HG03457 (cell line): ENCODE measurements at regions not wholly inside any gene's neighbourhood (a gene's known extent, or its start where the extent isn't known, plus 50 kb on each side); places are given as distances from the start of the nearest gene placed in this dataset.

Experiments
- ATAC-seq: cut with Tn5 transposase; IDR thresholded peaks from one replicate; pipeline ENCODE4 v1.9.1; 2021; ENCODE audit warnings: moderate number of reproducible peaks; ENCODE audit not compliant: unreplicated experiment

DNA sequence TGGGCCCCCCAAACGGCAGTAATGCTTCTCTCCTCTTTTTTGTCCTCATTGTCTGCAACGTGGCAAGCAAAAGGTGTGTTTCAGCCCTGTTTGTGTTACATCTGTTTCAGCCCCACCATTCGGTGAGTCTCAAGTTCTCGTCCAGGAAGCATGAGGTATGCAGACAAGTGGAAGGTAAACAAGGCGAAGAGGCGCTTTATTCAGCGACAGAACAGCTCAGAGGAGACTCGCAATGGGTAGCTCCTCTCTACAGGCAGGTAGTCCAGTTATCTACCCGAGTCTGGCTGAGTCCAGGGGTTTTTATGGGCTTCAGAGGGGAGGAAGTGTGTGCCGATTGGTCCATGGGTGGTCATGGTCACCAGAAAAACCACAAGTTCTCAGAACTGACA, 733.4 kb upstream of the CDH7 start:
- no peak for ATAC-seq

DNA sequence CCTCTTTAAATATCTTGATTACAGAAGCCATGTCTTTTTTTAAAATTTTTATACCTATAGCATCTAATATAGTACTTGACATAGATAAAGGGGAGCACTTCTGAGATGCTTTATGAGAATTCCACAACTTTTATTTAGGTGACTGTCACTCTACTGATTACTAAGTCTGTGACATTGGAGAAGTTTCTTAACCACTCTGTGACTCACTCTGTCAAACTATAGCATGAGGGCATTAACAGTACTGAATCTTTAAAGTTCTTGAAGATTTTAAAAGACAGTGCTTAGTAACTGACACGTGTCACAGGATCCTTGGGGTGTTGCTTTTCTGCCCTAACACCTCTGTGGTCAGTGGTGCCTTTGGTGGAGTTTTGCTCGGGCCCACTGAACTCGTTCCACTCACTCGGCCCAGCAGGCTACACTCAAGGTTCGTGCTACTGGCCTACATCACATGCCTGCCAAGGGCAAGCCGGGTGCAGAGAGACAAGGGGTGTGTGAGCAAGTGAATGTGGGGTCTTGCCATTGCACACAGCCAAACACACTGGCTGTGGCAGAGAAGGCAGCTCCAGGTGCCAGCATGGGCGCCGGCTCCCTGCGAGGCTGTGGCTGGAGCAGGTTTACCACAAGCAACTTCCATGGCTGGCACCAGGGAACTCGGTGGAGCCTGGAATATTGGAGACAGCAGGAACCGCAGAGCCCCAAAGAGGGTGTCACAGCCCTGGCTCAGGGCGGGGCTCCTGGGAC, 734.0 kb upstream of the CDH7 start:
- no peak for ATAC-seq

DNA sequence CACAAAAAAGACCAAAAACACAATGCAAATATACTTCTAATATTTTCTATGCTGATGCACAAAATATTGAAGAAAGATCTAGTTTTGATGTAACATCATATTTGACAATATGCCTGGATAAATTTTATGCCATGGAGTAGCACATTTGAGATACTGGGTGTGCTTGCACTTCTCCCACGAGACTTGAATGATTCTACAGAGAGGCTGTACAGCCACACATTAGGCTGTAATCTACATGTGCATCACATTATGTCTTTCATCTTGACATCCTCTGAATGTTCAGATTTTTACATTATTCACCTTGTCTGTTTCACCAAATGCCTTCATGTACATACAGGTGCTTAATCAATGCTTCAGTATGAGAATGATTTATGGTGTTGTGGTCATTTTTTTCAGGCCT, 756.4 kb upstream of the CDH7 start:
- ATAC-seq: no peak

DNA sequence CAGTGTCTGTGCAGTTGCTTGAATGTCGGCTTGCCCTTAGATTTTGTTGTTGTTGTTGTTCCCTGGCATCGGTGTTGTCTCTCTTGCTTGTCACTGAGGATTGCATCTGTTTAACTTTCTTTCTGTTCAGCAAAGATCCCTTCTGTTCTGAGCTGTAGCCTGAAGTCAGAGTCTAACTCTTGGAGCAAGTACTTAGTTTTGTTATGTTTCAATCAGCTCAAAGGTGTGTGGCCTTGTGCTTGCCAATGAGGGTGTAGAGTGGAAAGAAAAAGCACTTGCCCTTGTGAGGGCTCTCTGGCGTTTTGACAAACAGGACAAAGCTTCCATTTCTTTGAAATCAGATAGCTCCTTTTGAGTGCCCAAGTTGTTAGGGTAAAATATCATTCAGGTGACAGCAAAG, 757.1 kb upstream of the CDH7 start:
- ATAC-seq: no peak

DNA sequence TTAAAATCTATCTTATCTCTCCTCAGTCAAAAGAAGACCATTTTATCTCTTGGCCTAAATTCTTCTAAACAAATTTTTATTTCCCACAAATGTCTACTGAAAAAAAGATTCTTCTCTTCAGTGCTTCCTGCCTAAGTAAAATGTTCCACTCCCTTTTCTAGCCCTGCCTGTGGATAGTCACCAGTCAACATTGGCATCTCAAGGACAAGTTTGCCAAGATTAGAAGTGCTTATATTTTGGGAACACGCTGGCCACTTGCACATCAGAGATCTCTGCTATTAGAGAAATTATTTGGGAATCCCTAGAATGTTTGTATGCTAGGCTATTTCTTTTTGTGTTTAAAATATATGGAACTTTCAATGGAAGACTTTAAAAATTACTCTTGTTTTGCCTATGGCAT, 758.2 kb upstream of the CDH7 start:
- ATAC-seq: no peak

DNA sequence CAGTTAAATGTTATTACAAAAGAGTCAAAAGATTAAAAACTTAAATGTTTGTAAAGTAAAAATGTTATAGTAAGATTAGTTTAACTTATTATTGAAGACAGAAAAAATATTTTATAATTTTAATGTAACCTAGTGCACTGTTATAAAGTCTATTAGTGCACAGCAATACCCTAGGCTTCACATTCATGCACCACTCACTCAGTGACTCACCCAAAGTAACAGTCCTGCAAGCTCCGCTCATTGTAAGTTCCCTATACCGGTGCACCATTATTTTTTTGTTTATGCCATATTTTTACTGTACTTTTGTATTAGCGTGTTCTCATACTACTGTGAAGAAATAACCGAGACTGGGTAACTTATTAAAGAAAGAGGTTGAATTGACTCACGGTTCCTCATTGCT, 759.7 kb upstream of the CDH7 start:
- no peak for ATAC-seq

DNA sequence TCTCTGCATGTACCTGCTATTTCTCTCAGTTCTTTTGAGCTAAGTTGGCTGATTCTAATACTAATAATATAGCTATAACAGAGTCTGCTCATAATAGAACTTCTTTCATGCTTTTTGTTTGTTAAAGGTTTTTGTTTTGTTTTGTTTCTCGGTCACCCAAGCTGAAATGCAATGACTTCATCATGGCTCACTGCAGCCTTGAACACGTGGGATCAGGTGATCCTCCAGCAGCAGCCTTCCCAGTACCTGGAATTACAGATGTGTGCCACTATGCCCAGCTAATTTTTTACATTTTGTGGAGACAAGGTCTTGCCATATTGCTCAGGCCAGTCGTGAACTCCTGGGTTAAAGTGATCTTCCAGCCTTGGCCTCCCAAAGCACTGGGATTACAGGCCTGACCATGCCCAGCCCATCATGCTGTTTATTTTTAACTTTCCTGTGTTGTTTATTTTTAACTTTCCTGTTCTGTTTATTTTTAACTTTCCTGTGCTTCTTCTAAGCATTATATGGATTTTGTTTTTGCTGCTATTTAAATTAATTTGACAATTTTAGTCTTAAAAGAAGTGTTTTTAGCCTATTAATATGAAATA, 763.8 kb upstream of the CDH7 start:
- ATAC-seq: no peak

DNA sequence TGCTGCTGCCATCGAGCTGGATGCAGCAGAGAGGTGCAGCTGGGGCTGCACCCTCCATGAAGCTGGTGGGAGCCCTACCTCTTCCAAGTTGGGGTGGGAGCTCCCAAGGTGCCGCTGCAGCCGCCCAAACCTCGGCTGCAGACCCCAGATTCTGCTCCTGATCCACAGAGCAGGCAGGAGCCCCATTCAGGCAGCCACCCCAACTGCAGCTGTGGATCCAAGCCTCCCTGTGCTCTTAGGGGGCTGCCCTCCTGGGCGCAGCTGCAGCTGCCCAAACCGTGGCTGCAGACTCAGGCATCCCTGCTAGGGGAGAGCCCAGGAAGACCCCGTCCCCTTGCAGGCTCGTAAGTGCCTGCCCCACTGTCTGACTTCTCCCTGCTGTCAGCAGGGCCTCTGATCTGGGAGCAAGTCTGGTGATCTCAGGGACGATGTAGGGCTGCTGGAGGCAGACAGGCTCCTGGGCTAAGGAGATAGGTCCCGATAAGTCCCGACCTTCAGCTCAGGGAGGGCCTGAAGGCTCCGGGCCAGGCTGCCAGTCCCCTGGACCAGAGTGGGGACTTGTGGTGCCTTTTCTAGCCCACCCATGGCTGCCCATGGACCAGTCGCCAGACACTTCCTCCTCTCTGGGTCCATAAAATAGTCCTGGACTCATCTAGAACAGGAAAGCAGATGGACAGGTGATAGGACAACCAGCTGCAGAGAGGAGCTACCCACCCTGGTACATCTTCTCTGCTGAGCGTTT, 767.1 kb upstream of the CDH7 start:
- ATAC-seq: no peak

DNA sequence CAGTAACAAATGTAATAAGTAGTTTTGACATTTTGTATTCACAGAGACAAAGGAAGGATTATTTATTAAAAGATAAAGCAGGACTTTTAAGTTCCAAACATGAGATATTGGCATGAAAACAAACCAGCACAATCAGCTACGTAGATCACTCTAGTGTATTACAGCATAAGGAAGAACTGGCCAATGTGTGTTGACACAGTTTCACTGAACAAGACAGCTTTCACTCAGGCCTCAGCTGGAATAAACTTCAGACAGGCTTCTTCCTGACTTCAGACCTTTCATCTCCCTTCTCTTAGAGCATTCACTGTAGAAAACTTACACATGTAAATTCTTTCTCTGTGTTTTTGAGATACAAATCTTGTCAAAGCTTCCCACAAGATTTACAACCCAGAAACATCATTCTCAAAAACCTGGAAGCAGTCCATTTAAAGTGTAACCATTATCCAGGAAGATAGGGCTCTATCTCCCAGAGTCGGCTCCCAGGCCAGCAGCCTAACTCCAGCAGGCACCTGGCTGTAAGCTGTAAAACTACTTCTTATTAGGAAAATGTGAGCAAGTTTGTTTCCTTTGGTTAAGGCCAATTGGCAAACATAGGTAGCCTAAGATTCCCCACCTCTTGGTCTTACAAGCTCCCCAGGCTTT, 768.3 kb upstream of the CDH7 start:
- ATAC-seq: no peak

DNA sequence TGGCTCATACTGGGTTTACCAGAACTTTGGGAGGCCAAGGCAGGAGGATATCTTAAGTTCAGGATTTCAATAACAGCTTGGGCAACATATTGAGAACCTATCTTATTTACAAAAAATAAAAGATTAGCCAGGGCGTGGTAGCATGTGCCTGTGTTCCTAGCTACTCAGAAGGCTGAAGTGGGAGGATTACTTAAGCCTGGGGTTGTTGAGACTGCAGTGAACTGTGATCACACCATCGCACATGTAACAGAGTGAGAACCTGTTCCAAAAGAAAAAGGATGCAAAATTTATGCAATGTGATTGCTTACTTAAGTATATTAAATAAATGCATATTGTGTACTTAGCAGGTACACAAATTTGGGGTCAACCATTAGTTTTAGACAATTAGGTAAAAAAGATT, 768.9 kb upstream of the CDH7 start:
- no peak for ATAC-seq

DNA sequence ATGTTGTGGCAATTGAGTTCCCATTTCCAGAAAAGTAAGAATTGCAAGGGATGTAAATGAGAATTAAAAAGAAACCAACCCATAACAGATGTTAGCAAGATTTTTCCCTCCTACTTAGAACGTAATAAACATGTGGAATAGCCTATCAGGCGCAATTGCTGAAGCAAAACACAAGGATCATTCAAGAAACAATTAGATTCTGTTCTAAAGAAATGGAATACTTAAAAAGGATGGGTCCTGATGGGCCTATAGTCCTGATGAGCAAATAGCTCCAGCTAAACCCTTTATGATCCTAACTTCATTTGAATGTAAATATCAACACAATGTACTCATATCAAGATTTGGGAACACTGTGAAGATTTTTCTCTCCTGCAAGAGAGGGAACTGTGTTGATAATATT, 771.0 kb upstream of the CDH7 start:
- ATAC-seq: no peak

DNA sequence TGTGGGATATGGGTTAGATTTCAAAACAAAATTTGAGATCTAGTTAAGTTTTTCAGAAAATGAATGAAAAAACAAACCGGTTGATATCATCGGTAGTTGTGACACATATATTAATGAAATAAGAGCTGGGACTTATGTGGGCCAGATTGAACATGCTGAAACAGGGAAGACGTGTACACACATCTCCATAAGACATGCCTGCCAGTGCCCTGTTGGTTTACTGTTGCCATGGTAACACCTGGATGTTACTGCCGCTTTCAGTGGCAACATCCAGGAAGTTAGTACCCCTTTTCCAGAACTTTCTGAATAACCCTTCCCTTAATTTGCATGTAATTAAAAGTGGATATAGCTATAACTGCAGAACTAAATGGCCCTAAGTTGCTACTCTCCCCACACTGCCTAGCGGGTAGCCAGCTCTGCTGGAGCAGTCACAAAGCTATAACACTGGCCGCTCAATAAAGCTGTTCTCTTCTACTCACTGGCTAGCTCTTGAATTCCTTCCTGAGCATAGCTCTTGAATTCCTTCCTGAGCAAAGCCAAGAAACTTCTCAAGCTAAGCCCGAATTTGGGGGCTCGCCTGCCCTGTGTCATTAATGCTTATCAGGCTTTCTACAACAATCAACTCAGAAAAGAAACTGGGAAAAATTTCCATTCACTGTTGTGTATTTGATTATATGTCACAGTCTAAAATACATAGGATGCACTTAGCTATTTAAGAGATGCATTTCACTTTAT, 776.3 kb upstream of the CDH7 start:
- no peak for ATAC-seq

DNA sequence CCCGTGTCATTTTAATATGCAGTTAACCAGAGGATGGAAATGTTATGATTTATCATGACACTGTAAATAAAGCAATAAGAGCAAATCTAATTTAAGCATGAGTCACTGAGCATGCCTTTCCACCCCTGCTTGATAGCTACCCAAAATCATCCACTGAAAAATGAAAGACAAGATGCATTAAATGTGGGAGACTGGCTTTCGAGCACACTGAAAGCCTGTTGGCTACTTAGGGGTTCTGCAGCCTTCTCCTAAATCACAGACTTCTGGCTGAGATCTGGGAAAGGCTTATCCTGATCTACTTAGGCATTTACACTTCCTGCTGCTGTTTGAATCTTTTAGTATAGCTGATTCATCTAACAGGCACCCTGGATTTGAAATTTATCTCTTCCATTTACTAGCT, 778.3 kb upstream of the CDH7 start:
- no peak for ATAC-seq

DNA sequence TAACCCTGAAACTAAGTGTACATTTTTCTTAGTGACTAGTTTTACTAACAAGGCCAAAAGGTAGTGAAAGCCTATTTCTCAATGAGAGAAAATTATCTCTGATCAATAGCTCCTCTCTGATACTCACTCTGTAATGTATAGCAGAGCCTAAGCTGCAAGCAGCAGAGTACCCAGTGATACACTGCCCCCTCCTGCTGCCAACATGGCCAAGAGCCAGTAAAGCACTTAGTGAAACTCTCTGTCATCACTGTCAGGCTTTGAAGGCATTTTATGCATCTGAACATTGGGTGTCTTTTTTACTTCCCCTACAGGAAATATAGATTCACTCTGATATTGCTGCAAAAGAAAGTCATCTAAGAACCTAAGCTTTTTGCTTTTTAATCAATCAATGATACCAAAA, 784.1 kb upstream of the CDH7 start:
- no peak for ATAC-seq

DNA sequence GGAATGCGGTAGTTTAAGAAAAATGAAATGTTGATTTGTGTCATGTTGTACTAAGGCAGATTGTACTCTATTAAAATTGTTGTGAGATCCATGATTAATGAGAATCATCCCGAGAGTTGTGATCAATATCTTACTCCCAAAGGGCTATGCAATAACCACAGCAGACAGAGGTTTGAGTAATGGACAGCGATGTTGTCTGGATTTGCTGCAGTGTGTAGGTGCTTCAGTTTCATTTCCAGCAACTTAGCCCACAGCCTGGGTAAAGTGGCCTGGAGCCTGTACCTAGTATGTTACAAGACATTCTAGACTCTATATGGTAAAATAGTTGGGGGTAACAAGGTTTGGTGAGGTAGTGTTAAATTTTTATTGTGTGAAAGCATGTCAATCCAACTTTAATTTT, 794.3 kb upstream of the CDH7 start:
- ATAC-seq: no peak

DNA sequence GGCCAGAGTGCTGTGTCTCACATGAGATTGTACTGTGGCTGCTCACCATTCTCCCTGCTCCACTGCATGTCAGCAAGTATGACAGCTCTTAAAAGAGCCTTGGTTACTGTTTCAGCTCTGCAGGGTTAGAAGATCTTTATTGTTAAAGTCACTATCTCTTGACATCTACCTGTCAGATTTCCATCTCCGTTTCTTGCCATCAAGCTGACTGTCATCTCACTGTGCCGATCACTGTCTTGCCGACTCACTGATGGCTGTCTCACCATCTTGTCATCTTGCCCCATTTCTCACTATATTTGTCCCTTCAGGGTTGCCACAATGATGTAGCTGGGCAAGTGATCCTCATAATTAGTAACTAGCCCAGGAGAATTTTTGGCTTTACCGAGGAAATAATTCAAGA, 800.9 kb upstream of the CDH7 start:
- ATAC-seq: no peak

DNA sequence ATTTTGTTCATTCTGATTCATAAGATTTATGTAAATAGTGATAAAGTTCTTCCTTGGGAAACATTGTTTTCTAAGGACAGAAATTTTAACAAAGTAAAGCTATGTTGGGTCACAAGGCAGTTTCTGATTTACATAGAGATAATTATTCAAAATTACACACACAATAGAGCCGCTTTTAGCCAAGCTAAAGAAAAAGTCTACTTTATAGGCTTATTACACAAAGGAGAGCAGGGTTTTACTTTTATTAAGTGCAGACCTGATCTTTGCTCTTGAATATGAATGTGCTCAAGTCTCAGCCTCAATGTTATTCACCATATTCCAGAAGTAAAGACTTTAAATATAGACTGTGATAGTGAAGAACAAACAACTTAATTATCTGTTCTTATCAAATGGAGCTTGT, 787.8 kb upstream of the LINC00305 start:
- no peak for ATAC-seq

DNA sequence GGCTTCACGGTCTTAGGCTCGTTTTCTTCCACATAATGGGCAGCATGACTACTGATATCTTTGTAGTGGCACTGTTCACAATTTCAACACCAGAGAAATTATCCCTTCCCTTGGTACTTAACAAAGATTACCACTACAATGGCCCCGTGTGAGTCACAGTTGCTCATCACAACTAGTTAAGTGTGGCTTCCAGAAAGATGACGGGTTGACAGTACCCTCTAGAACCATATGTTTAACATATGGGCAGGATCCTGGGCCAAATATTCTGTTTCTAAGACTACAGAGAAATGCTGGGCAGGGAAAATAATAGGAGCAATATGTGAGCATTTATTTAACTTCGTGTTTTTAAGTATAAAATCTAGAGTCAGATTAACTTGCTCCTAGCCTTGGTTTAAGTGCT, 780.1 kb upstream of the LINC00305 start:
- ATAC-seq: no peak

DNA sequence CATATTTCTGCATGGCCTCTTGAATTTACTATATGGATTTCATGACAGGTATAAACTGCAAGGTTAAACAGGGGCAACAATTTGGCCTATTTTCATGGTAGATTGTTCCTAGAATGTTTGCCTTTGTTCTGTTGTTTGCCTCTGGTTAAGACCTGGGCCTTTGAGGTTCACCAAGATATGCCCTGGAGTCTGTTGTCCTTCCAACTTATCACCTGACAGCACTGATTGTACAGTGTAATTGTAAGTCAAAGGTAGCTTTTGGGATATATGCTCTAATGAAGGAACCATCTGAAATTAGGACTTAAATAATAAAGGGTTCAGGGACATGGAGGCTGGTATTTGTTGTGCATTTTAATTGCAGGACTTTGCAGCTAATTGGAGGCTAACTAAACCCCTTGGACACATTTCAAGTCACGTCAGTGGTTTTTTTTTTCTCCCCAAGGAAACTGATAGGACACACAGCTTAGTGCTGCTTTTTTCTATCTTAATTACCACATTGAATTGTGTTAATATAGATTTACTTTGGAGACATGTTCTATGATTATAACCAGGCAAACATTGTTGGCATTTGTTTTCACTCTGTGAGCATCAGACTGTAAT, 771.2 kb upstream of the LINC00305 start:
- no peak for ATAC-seq

DNA sequence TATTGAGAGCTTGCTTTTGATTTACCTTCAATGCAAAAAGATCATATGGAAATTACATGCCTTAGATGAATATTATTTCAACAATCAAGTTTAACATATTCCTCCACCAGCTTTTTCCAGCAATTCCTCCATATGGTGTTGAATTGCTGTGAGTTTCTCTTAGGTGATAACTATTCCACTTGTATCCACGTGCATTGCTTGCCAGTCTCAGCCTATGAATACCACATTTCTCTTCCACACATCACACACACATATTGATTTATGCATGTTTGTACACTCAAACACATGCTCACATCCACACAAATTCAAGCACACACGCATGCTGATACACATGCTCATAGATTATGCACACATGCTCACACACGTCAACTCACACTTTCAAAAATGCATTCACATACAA, 770.0 kb upstream of the LINC00305 start:
- ATAC-seq: no peak

DNA sequence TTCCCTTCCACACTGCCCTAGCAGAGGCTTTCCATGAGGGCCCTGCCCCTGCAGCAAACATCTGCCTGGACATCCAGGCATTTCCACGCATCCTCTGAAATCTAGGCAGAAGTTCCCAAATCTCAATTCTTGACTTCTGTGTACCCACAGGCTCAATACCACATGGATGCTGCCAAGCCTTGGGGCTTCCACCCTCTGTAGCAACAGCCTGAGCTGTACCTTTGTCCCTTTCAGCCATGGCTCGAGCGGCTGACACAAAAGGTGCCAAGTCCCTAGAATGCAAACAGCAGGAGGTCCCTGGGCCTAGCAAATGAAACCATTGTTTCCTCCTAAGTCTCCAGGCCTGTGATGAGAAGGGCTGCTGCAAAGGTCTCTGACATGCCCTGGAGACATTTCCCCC, 744.5 kb upstream of the LINC00305 start:
- no peak for ATAC-seq
